GM12878 (cell line): ENCODE measurements at regions not wholly inside any gene's neighbourhood (a gene's known extent, or its start where the extent isn't known, plus 50 kb on each side); places are given as distances from the start of the nearest gene placed in this dataset.

Source experiments
- ATAC-seq: fragments of 200-7000 bp; cut with Tn5 transposase; 3 replicates; pipeline ENCODE4 v1.9.1; 2020; ENCODE audit warnings: mild to moderate bottlenecking, moderate library complexity
- BruUV-seq: library from RNA; stranded (reverse); fragments of 400-500 nt; replicated peaks from 2 replicates; lab custom pipeline; 2021; lab: Mats Ljungman, UMichigan
- CTCF ChIA-PET: fragments of 300-600 bp; sonication (Branson Sonifier 250); formaldehyde crosslinking; extraction: SDS; loops from one replicate; lab custom pipeline; 2021; ENCODE audit warnings: inconsistent platforms; lab: Yijun Ruan, JAX
- POLR2A ChIA-PET: fragments of 350-600 bp; formaldehyde crosslinking; extraction: SDS; loops from one replicate; lab custom pipeline; 2021; ENCODE audit warnings: inconsistent platforms; lab: Charles Lee
- RAD21 ChIA-PET: fragments of 300-600 bp; sonication (Branson Sonifier 250); formaldehyde crosslinking; loops from one replicate; lab custom pipeline; 2023; ENCODE audit warnings: antibody characterized with exemption; ENCODE audit not compliant: unreplicated experiment; lab: Charles Lee
- SMC1A ChIA-PET: fragments of 300-600 bp; sonication (Branson Sonifier 250); formaldehyde crosslinking; loops from one replicate; lab custom pipeline; 2023; ENCODE audit not compliant: unreplicated experiment, uncharacterized antibody; lab: Charles Lee
- DNase-seq: peaks from one replicate; pipeline ENCODE4 v3.0.0-alpha.2; 2011; ENCODE audit warnings: low read depth, low spot score
- FAIRE-seq: peaks from 3 replicates; lab custom pipeline; 2011; peaks lifted over from hg19 to GRCh38; lab: Jason Lieb, UNC
- H2AFZ ChIP-seq: 2 replicates; pipeline ENCODE4 v1.6.0; 2011; ENCODE audit warnings: low read depth, low read length, control low read depth; ENCODE audit not compliant: control insufficient read depth
- H3K27ac ChIP-seq: 2 replicates; pipeline ENCODE4 v1.5.1; 2011; ENCODE audit warnings: control low read depth; ENCODE audit not compliant: control insufficient read depth, insufficient read depth
- H3K27me3 ChIP-seq, 2 experiments: replicated peaks in 1 of 2; 2 replicates each; pipeline versions ENCODE4 v1.6.0 to v1.6.1; 2011; ENCODE audit warnings: low read length in 1 of 2; ENCODE audit not compliant: control insufficient read depth in 2 of 2, insufficient read depth in 2 of 2
- H3K36me3 ChIP-seq, 2 experiments: 2 replicates each; pipeline ENCODE4 v1.5.1; 2011; ENCODE audit warnings: low read length in 1 of 2; ENCODE audit not compliant: control insufficient read depth in 2 of 2, insufficient read depth in 2 of 2
- H3K4me1 ChIP-seq: 2 replicates; pipeline ENCODE4 v1.6.1; 2011; ENCODE audit warnings: mild to moderate bottlenecking, low read length, moderate library complexity, mixed read lengths; ENCODE audit not compliant: control insufficient read depth, insufficient read depth
- H3K4me2 ChIP-seq: 2 replicates; pipeline ENCODE4 v1.6.0; 2011; ENCODE audit warnings: control low read depth; ENCODE audit not compliant: control insufficient read depth, insufficient read depth
- H3K4me3 ChIP-seq: fragments of 200-600 bp; sonication (generic); 2 replicates; pipeline ENCODE4 v1.5.1; 2016
- H3K79me2 ChIP-seq: 2 replicates; pipeline ENCODE4 v1.6.0; 2011; ENCODE audit warnings: low read length; ENCODE audit not compliant: control insufficient read depth, insufficient read depth
- H3K9ac ChIP-seq: 2 replicates; pipeline ENCODE4 v1.8.0; 2011; ENCODE audit warnings: low read length, control low read depth, mixed read lengths; ENCODE audit not compliant: control insufficient read depth, insufficient read depth
- H3K9me3 ChIP-seq: replicated peaks from 3 replicates; pipeline ENCODE4 v1.5.1; 2011; ENCODE audit warnings: mild to moderate bottlenecking, low read length; ENCODE audit not compliant: control insufficient read depth, insufficient read depth
- H4K20me1 ChIP-seq: 2 replicates; pipeline ENCODE4 v1.6.0; 2011; ENCODE audit not compliant: control insufficient read depth, insufficient read depth
- BCL11A ChIP-seq: IDR thresholded peaks from 2 replicates; pipeline ENCODE4 v1.6.1; 2011; ENCODE audit warnings: low read depth, low read length
- BCLAF1 ChIP-seq: fragments of 450-650 bp; IDR thresholded peaks from 2 replicates; pipeline ENCODE4 v1.6.1; 2017; ENCODE audit warnings: antibody characterized with exemption, mild to moderate bottlenecking, moderate library complexity
- JUND ChIP-seq: IDR thresholded peaks from 2 replicates; pipeline ENCODE4 v1.6.1; 2012; ENCODE audit warnings: low read depth, mild to moderate bottlenecking, low read length, improper control_type of control experiment, moderate library complexity
- KDM1A ChIP-seq: fragments of 200-600 bp; sonication (generic); IDR thresholded peaks from 2 replicates; pipeline ENCODE4 v1.6.1; 2016; ENCODE audit warnings: borderline replicate concordance
- NR2C1 ChIP-seq: fragments of 450-650 bp; IDR thresholded peaks from 2 replicates; pipeline ENCODE4 v1.6.1; 2017; ENCODE audit warnings: antibody characterized with exemption, mild to moderate bottlenecking, moderate library complexity
- POLR2AphosphoS5 ChIP-seq: IDR thresholded peaks from 2 replicates; pipeline ENCODE4 v1.6.1; 2011; ENCODE audit warnings: mild to moderate bottlenecking, low read length, inconsistent platforms
- SMAD1 ChIP-seq: fragments of 450-650 bp; IDR thresholded peaks from 2 replicates; pipeline ENCODE4 v1.6.1; 2018; ENCODE audit warnings: mild to moderate bottlenecking, low read depth; ENCODE audit not compliant: partially characterized antibody
- SMARCA5 ChIP-seq: fragments of 450-650 bp; IDR thresholded peaks from 2 replicates; pipeline ENCODE4 v1.6.1; 2017; ENCODE audit warnings: mild to moderate bottlenecking
- SMC3 ChIP-seq: IDR thresholded peaks from 2 replicates; pipeline ENCODE4 v1.6.1; 2011; ENCODE audit warnings: low read length, improper control_type of control experiment, borderline replicate concordance
- SUPT20H ChIP-seq: IDR thresholded peaks from 2 replicates; pipeline ENCODE4 v1.6.1; 2011; ENCODE audit warnings: low read depth, mild to moderate bottlenecking, low read length, moderate library complexity, borderline replicate concordance; ENCODE audit not compliant: control insufficient read depth
- SUZ12 ChIP-seq: fragments of 200-600 bp; sonication (generic); IDR thresholded peaks from one replicate; pipeline ENCODE4 v1.6.1; 2018; ENCODE audit warnings: antibody characterized with exemption, mild to moderate bottlenecking; ENCODE audit not compliant: unreplicated experiment
- TCF7 ChIP-seq: IDR thresholded peaks from 2 replicates; pipeline ENCODE4 v1.6.1; 2014; ENCODE audit warnings: antibody characterized with exemption, borderline replicate concordance
- USF1 ChIP-seq: IDR thresholded peaks from 2 replicates; pipeline ENCODE4 v1.6.1; 2011; ENCODE audit warnings: borderline replicate concordance, low read depth, mild to moderate bottlenecking, moderate library complexity, mixed read lengths, low read length; ENCODE audit not compliant: insufficient read depth; ENCODE audit errors: extremely low read length
- WRNIP1 ChIP-seq: IDR thresholded peaks from 2 replicates; pipeline ENCODE4 v1.6.1; 2011; ENCODE audit warnings: low read depth, low read length, improper control_type of control experiment, borderline replicate concordance
- YY1 ChIP-seq: IDR thresholded peaks from 2 replicates; pipeline ENCODE4 v1.6.1; 2011; ENCODE audit warnings: low read depth, mild to moderate bottlenecking, low read length
- ZNF207 ChIP-seq: fragments of 450-650 bp; IDR thresholded peaks from 2 replicates; pipeline ENCODE4 v1.6.1; 2014; ENCODE audit warnings: antibody characterized with exemption, mild to moderate bottlenecking, borderline replicate concordance
- ZNF24 ChIP-seq: fragments of 450-650 bp; IDR thresholded peaks from 2 replicates; pipeline ENCODE4 v1.6.1; 2017; ENCODE audit warnings: antibody characterized with exemption, mild to moderate bottlenecking
- WGBS: methylation state at CpG from one replicate; pipeline ENCODE4 v1.1.6; 2016; ENCODE audit warnings: low lambda C conversion rate; ENCODE audit not compliant: insufficient replicate concordance, insufficient coverage; ENCODE audit errors: missing lambda C conversion rate; 5-methylcytosine and 5-hydroxymethylcytosine counted together
- in situ Hi-C: fragments of 300-500 bp; cut with MboI; formaldehyde crosslinking; loops from 9 replicates; pipeline ENCODE4 v1.14.3; 2018; ENCODE audit warnings: mixed read lengths
- intact Hi-C: fragments of 100-400 bp; cut with micrococcal nuclease; formaldehyde crosslinking; loops from one replicate; pipeline ENCODE4 v1.14.2; 2022; ENCODE audit not compliant: unreplicated experiment

- ChIA-PET POLR2A (no interaction called here), SMC1A (no interaction called here), RAD21 (no interaction called here), CTCF (no interaction called here)
- FAIRE-seq (no peak), ATAC-seq (no peak), DNase-seq (no peak)
- no TSS peak for BruUV-seq
- H3K9ac ChIP-seq: no peak overlapping the region
- TF ChIP-seq SUPT20H: no peak
- WGBS: 17% methylated on average over 3 of the region's 3 CpGs
- no peak overlapping the region for H3K27ac ChIP-seq
- H3K79me2 ChIP-seq: no peaks in the 10 kb centered on the region
- in situ Hi-C loops (no loop called here), intact Hi-C loops (no loop called here)
- no peaks in the 10 kb centered on the region for H3K9me3 ChIP-seq
- no peaks in the 10 kb centered on the region for H3K4me1 ChIP-seq
- H4K20me1 ChIP-seq: no peaks in the 10 kb centered on the region
- H2AFZ ChIP-seq: no peak overlapping the region
- no peaks in the 10 kb centered on the region for H3K27me3 ChIP-seq
- H3K4me2 ChIP-seq: no peak overlapping the region
- no peak overlapping the region for H3K4me3 ChIP-seq
- no peaks in the 10 kb centered on the region for H3K36me3 ChIP-seq
Measured at GRCh38 chr18:57922885-57923284, 119.8 kb upstream of the ATP8B1 start.

GRCh38 chr18:57921708-57922107 lies 118.6 kb upstream of the ATP8B1 start:
- no peaks in the 10 kb centered on the region for H4K20me1 ChIP-seq
- H3K27me3 ChIP-seq: no peaks in the 10 kb centered on the region
- ChIA-PET SMC1A (no interaction called here), CTCF (interaction anchor here (0.6 to 1.3 kb wide), 2 partner anchors 37 to 153 kb away, joined by 3 to 5 read pairs; no protein-coding TSS in a partner anchor), POLR2A (no interaction called here), RAD21 (no interaction called here)
- H3K36me3 ChIP-seq: no peaks in the 10 kb centered on the region
- ATAC-seq: no peak
- in situ Hi-C loops: no loop called here
- H3K9ac ChIP-seq: no peak overlapping the region
- H3K9me3 ChIP-seq: no peaks in the 10 kb centered on the region
- H2AFZ ChIP-seq: no peak overlapping the region
- H3K4me3 ChIP-seq: no peak overlapping the region
- WGBS: 71% methylated on average over 4 of the region's 4 CpGs
- H3K27ac ChIP-seq: no peak overlapping the region
- no peak overlapping the region for H3K4me2 ChIP-seq
- BruUV-seq: no TSS peak
- intact Hi-C loops: no loop called here
- no peak for FAIRE-seq
- no peaks in the 10 kb centered on the region for H3K79me2 ChIP-seq
- H3K4me1 ChIP-seq: no peaks in the 10 kb centered on the region
- DNase-seq: no peak
- TF ChIP-seq YY1 (no peak), KDM1A (no peak), ZNF207 (no peak), SMC3 (no peak), TCF7 (no peak), POLR2AphosphoS5 (no peak), BCL11A (no peak), SMAD1 (no peak), NR2C1 (no peak), WRNIP1 (no peak), USF1 (no peak), ZNF24 (no peak), SMARCA5 (no peak), SUZ12 (no peak), BCLAF1 (no peak), JUND (no peak)
